Fibroblast of lung (primary cell): ENCODE measurements at regions not wholly inside any gene's neighbourhood (a gene's known extent, or its start where the extent isn't known, plus 50 kb on each side); places are given as distances from the start of the nearest gene placed in this dataset.

Experiments used
- DNase-seq, 2 donors: peaks; one replicate each; pipeline versions ENCODE4 v3.0.0 to v3.0.0-alpha.2; 2010; ENCODE audit warnings: low read depth in 2 of 2
- H2AFZ ChIP-seq: 2 replicates; pipeline ENCODE4 v1.5.1; 2012; ENCODE audit warnings: low read length, control low read depth, inconsistent platforms
- H3K27ac ChIP-seq: 2 replicates; pipeline ENCODE4 v1.5.1; 2011; ENCODE audit warnings: low read length, control low read depth; ENCODE audit not compliant: insufficient read depth
- H3K27me3 ChIP-seq: 2 replicates; pipeline ENCODE4 v1.5.1; 2011; ENCODE audit warnings: mild to moderate bottlenecking, low read length; ENCODE audit not compliant: control insufficient read depth, insufficient read depth
- H3K36me3 ChIP-seq: 2 replicates; pipeline ENCODE4 v1.5.1; 2011; ENCODE audit warnings: low read length; ENCODE audit not compliant: control insufficient read depth, insufficient read depth
- H3K4me1 ChIP-seq: 2 replicates; pipeline ENCODE4 v1.5.1; 2011; ENCODE audit warnings: low read length; ENCODE audit not compliant: control insufficient read depth, insufficient read depth; ENCODE audit errors: extremely low read depth
- H3K4me2 ChIP-seq: 2 replicates; pipeline ENCODE4 v1.5.1; 2011; ENCODE audit warnings: low read length, control low read depth; ENCODE audit not compliant: insufficient read depth; ENCODE audit errors: extremely low read depth
- H3K4me3 ChIP-seq, 4 experiments: fragments of 200-600 bp in 1 of 4; sonication (generic) in 1 of 4; replicated peaks in 1 of 4; 2 replicates each; pipeline ENCODE4 v1.5.1; 2011 to 2016; ENCODE audit warnings: low read length in 4 of 4, low read depth in 3 of 4, mild to moderate bottlenecking in 3 of 4, control low read depth in 2 of 4, inconsistent platforms in 1 of 4, mixed read lengths in 1 of 4; ENCODE audit not compliant: insufficient read depth in 1 of 4; ENCODE audit errors: control extremely low read depth in 1 of 4
- H3K79me2 ChIP-seq: 2 replicates; pipeline ENCODE4 v1.5.1; 2012; ENCODE audit warnings: mild to moderate bottlenecking, low read length, inconsistent platforms; ENCODE audit not compliant: control insufficient read depth, insufficient read depth
- H3K9ac ChIP-seq: 2 replicates; pipeline ENCODE4 v1.5.1; 2011; ENCODE audit warnings: mild to moderate bottlenecking, low read length, control low read depth; ENCODE audit not compliant: insufficient read depth
- H3K9me3 ChIP-seq: 2 replicates; pipeline ENCODE4 v1.5.1; 2012; ENCODE audit warnings: low read depth, low read length; ENCODE audit not compliant: control insufficient read depth, insufficient read depth
- H4K20me1 ChIP-seq: 2 replicates; pipeline ENCODE4 v1.5.1; 2011; ENCODE audit warnings: low read length; ENCODE audit not compliant: control insufficient read depth, insufficient read depth; ENCODE audit errors: extremely low read depth
- CTCF ChIP-seq, 2 donors: IDR thresholded peaks in 1 of 2; conservative IDR thresholded peaks in 1 of 2; 1 replicate in 1 of 2; 2 replicates in 1 of 2; pipeline ENCODE4 v1.5.1; 2011 to 2012; ENCODE audit warnings: low read length in 2 of 2, control low read depth in 1 of 2, inconsistent platforms in 1 of 2, low read depth in 1 of 2, mild to moderate bottlenecking in 1 of 2
- EZH2 ChIP-seq: IDR thresholded peaks from 2 replicates; pipeline ENCODE4 v1.5.1; 2012; ENCODE audit warnings: low read length, control low read depth, mild to moderate bottlenecking; ENCODE audit errors: missing control alignments

- H3K4me3 ChIP-seq = no peak overlapping the region
- no peaks in the 10 kb centered on the region for H3K4me1 ChIP-seq
- no peak overlapping the region for H3K9ac ChIP-seq
- no peak overlapping the region for H2AFZ ChIP-seq
- TF ChIP-seq EZH2 (no peak), CTCF (conservative IDR thresholded peaks at IDR 0.05 in 1 of 2, IDR thresholded peaks at IDR 0.05 in 1 of 2; ENCODE audit: low read depth in 1 of 2, low read length in 2 of 2) (no peak)
- H3K27ac ChIP-seq = no peak overlapping the region
- no peak overlapping the region for H3K4me2 ChIP-seq
- H4K20me1 ChIP-seq = no peaks in the 10 kb centered on the region
- no peaks in the 10 kb centered on the region for H3K27me3 ChIP-seq
- DNase-seq = no peak
- no peaks in the 10 kb centered on the region for H3K9me3 ChIP-seq
- H3K79me2 ChIP-seq = no peaks in the 10 kb centered on the region
- no peaks in the 10 kb centered on the region for H3K36me3 ChIP-seq
Observed at GRCh38 chr15:53108319-53108718, 318.2 kb upstream of the ONECUT1 start.

GRCh38 chr15:53107855-53108254, 317.7 kb upstream of the ONECUT1 start:
- Histone ChIP-seq H3K79me2 (no peaks in the 10 kb centered on the region), H3K27ac (no peak overlapping the region), H2AFZ (no peak overlapping the region), H3K9ac (no peak overlapping the region), H3K4me1 (no peaks in the 10 kb centered on the region), H3K27me3 (no peaks in the 10 kb centered on the region), H4K20me1 (no peaks in the 10 kb centered on the region), H3K4me2 (no peak overlapping the region), H3K36me3 (no peaks in the 10 kb centered on the region), H3K4me3 (no peak overlapping the region), H3K9me3 (no peaks in the 10 kb centered on the region)
- DNase-seq = no peak
- no peak for TF ChIP-seq CTCF (conservative IDR thresholded peaks at IDR 0.05 in 1 of 2, IDR thresholded peaks at IDR 0.05 in 1 of 2; ENCODE audit: low read depth in 1 of 2, low read length in 2 of 2)
- no peak for TF ChIP-seq EZH2

- TF ChIP-seq EZH2 (no peak), CTCF (conservative IDR thresholded peaks at IDR 0.05 in 1 of 2, IDR thresholded peaks at IDR 0.05 in 1 of 2; ENCODE audit: low read depth in 1 of 2, low read length in 2 of 2) (no peak)
- H2AFZ ChIP-seq = no peak overlapping the region
- no peak overlapping the region for H3K27ac ChIP-seq
Observed at GRCh38 chr15:53106505-53107286, 316.6 kb upstream of the ONECUT1 start.

More at GRCh38 chr15:53106505-53107286, 316.6 kb upstream of the ONECUT1 start:
- Histone ChIP-seq H3K4me3 (no peak overlapping the region), H3K36me3 (no peaks in the 10 kb centered on the region), H3K79me2 (no peaks in the 10 kb centered on the region), H3K27me3 (no peaks in the 10 kb centered on the region), H3K4me2 (no peak overlapping the region), H4K20me1 (no peaks in the 10 kb centered on the region), H3K4me1 (no peaks in the 10 kb centered on the region), H3K9me3 (no peaks in the 10 kb centered on the region), H3K9ac (no peak overlapping the region)
- no peak for DNase-seq
